ENCODE measurements at regions not wholly inside any gene's neighbourhood (a gene's known extent, or its start where the extent isn't known, plus 50 kb on each side); places are given as distances from the start of the nearest gene placed in this dataset.

GRCh38 chr3:143207338-143207961 is 87.9 kb downstream of the CHST2 start:
- DNase-seq (ENCODE audit: low spot score), result peak; percentile 44

- no peak for DNase-seq (ENCODE audit: low spot score)
Observed at GRCh38 chr3:143208976-143209714, 89.6 kb downstream of the CHST2 start.

- DNase-seq (ENCODE audit: low spot score), result no peak
Observed at GRCh38 chr3:143209715-143210059, 90.1 kb downstream of the CHST2 start.

- DNase-seq (ENCODE audit: low spot score), result no peak
Observed at GRCh38 chr3:143210141-143210540, 90.6 kb downstream of the CHST2 start.

GRCh38 chr3:143215059-143215458 is 95.5 kb downstream of the CHST2 start:
- DNase-seq (ENCODE audit: low spot score), result no peak

Data from germinal center (tissue), 1 donor.